HG03520 (cell line): ENCODE measurements at regions not wholly inside any gene's neighbourhood (a gene's known extent, or its start where the extent isn't known, plus 50 kb on each side); places are given as distances from the start of the nearest gene placed in this dataset.
A peak's percentile ranks its signal among the peaks of the same experiment; 100 is the strongest.
"Not testable (repeated sequence)": the region's sequence is repeated elsewhere in the genome, so short reads cannot be mapped to it uniquely, and the experiment has no call there.

ENCODE experiments used
- ATAC-seq: cut with Tn5 transposase; IDR thresholded peaks from one replicate; pipeline ENCODE4 v1.9.1; 2021; ENCODE audit warnings: mild to moderate bottlenecking, moderate library complexity; ENCODE audit not compliant: unreplicated experiment

- ATAC-seq = peak; percentile 45
Measured at GRCh38 chr3:6229778-6230410, 631.0 kb upstream of the GRM7 start.

DNA sequence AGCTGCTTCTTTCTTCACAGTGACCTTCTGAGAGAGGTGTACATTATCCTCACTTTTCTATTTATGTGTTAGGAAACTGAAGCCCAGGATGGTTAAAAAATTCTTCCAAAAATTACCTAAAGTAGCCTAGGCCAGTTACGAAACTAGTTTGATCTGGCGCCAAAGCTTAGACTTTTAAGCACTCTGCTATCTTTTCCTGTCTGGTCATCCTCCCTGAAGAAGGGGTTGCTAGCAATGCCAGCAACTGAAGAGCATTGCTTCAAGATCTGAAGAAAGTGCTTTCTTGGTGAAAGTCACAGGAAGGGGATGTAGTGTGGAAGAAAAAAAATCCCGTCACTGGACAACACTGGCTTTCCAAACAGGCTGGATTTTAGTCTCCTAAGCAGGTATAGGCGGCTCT is 618.8 kb upstream of the GRM7 start:
- ATAC-seq = no peak

GRCh38 chr3:6248528-6248927 is 612.4 kb upstream of the GRM7 start:
- ATAC-seq = no peak

- no peak for ATAC-seq
Measured at GRCh38 chr3:6249679-6250078, 611.2 kb upstream of the GRM7 start.

DNA sequence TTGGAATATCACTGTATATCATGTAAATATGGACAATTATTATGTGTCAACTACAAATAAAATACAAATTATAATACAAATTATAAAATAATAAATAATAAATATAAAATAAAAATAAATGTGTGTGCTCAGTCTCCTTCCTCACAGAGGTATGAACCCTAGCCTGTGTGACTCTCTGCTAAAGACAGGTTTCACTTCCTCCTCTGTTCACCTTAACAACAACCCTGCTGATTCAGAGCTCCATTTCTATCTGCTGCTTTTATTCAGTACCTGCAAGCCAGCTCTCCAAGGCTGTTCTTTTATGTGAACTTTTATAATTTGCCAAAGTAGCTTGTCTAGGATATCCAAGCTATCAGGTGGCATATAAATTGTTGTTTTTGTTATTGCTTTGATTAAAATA is 610.7 kb upstream of the GRM7 start:
- peak; percentile 100 for ATAC-seq

DNA sequence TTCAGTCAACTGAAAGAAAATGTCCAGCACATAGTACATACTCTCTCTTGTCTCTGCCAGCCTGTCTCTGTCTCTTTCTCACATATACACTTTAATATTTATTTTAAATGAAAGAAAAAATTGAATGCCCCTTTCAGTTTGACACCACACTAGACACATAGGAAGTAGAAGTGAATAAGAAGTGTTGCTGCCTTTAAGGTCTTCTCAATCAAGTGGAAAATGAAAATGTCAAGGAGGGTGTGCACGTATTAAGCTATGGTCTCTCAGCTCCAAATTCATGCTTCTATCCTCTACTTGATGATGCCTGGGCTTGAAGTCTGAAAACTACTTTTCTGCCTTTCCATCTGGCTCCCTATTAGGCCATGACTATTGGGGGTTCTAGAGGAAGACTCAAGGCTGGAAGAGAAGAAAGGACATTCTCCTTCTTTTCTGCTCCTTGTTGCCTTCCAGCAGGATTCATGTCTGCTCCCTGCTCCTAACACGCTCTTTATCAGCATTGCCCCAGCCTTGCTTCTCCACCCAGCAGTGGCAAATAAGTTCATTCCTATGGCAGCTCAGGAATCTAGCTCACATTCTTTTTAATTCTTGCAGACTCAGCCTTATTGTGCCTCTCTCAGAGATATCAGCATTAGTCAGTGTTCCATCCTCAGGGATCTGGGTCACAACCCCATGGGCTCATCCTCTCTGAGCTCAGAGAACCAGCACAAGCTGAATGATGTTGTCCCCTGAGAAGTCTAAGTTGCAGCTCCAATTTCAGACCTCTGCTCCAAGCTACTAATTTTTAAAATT is 609.1 kb upstream of the GRM7 start:
- no peak for ATAC-seq

- ATAC-seq = no peak
Measured at GRCh38 chr3:6254490-6254889, 606.4 kb upstream of the GRM7 start.

DNA sequence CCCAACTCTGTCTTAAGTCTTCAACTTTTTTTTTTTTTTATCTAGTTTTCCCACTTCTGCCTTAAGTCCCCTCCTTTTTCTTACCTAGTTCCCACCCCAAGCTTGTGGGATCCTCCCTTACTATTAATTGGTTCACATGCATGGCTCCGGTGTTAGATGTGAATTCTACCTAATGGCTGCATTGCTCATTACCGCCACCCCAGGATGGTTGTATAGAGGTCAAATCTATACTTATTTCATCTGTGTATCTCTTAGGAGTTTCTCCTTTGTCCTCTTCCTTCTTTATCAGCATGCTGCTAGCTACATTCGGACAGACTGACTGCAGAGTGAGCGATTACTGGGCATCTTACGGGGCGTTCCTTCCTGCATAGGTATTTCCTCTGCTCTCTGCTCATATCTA is 605.7 kb upstream of the GRM7 start:
- no peak for ATAC-seq

DNA sequence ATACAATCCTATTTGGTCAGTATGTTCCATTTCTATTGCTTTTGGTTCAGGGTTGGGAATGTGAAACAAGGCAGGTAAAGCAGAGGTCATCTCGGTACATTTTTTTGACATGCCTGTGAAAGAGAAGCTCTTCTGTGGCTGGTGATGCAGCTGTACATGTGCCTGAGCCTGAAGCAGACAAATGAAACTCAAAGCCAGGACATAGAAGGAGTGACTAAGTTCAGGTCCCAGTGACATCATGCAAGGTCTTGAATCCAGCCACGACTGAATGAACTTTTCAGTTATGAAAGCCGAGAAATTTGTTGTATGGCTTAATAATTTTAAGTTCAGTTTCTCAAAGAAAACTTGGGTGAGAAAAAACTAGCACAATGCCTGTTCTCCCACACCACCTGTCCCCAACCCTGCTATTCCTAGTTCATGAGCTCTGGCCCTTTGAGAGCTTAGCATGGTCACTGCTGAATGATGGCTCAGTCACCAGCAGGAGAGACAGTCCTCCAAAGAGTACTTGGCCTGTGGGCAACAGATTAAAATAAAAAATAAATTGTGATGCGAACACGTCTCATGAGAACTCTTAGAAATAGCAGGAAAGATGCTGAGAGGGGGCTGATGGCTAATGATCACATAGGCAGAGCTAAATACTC is 600.2 kb upstream of the GRM7 start:
- ATAC-seq = peak; percentile 66

DNA sequence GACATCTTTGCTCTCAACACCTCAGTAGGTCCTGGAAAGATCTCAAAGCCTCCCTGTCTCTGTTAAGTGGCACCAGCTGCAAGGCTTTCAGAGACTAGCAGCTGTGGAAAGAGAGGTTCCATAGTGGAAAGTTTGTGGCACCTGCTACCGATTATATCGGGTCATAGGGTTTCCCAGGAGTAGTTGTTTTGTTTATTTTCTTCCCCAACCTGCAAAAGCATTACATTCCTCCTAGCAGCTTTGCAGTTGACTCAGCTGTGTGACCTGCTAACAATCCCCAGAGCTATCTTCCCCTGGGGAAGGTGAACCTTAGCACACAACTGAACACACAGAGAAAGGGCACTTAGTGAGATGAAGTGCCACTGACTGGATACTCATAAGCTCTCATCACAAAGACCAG is 598.9 kb upstream of the GRM7 start:
- ATAC-seq = no peak

DNA sequence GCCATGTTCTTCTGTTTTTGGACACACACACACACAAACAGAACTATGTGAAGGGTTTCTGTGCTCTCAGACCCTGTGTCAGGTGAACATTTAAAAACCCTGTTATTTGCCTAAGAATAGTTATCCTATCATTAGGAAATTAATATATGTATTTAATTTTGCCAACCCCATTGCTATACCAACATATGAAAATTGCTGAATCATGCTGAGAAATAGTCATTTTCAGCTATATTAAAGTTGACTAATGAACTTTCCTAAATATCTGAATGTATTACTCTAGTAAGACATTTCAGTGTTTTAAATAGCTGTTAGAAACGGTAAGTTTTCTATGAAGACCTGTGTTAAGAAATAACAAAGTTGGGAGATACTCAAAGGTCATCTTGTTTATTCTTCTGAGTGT is 596.9 kb upstream of the GRM7 start:
- ATAC-seq = no peak

- no peak for ATAC-seq
Measured at GRCh38 chr3:6264906-6265305, 596.0 kb upstream of the GRM7 start.

DNA sequence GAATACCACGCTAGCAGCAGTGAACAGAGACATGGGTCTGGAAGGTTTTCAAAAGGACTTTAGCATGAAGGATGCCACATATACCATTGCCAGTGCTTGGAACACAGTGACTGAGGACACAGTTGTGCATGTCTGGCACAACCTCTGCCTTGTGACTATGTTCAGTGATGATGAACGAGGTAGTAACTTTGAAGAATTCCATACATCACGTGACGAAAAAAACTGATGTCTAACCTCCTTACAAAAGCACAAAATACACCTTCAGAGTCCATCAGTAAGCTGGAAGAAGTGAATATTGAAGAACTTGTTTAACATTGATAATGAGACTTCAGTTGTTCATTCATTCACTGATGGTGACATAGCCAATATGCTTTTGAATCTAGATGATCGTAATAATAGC is 594.8 kb upstream of the GRM7 start:
- no peak for ATAC-seq

GRCh38 chr3:6273878-6274277 is 587.0 kb upstream of the GRM7 start:
- no peak for ATAC-seq

DNA sequence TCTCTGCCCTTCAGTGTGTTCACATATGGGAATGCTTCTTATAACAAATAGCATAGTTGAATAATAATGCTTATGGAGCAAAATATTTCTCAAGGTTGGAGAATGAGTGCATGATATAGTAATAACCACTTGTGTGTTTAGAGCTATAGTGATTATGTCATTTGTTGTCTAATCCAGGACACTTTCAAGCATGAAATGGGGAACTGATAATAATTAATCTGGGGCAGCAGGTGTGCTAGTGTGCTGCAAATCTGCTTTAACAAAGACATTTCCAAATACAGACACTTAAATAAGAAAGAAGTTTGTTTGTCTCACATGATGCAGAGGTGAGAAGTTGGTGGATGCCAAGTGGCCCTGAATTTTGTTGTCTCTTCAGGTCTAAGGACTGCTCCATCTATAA is 579.3 kb upstream of the GRM7 start:
- ATAC-seq = no peak

- no peak for ATAC-seq
Measured at GRCh38 chr3:6282918-6283317, 578.0 kb upstream of the GRM7 start.

- no peak for ATAC-seq
Measured at GRCh38 chr3:6287088-6287875, 573.6 kb upstream of the GRM7 start.

DNA sequence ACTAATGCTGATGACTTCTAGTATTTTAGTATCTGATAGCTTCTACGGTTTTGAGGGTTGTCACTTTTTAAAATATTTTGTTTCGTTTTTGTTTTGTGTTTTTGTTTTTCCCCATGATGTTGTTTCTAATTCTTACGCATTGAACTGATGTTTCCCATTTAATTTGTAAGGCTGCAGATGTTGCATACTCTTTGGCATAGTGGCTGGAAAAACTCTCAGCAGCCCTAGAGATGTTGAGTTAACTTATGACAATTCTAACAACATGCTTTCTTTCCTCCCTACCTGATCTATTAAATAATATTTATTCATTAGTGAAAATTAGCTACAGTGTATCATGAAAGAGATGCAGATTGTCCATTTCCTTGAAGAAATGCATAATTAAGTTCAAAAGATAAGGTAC is 559.3 kb upstream of the GRM7 start:
- ATAC-seq = no peak

GRCh38 chr3:6315906-6316305 is 545.0 kb upstream of the GRM7 start:
- ATAC-seq = no peak

- ATAC-seq = no peak
Measured at GRCh38 chr3:6321999-6322398, 538.9 kb upstream of the GRM7 start.

- ATAC-seq = no peak
Measured at GRCh38 chr3:6326771-6327170, 534.1 kb upstream of the GRM7 start.

DNA sequence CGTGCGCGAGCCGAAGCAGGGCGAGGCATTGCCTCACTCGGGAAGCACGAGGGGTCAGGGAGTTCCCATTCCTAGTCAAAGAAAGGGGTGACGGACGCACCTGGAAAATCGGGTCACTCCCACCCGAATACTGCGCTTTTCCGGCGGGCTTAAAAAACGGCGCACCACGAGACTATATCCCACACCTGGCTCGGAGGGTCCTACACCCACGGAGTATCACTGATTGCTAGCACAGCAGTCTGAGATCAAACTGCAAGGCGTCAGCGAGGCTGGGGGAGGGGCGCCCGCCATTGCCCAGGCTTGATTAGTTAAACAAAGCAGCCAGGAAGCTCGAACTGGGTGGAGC is 520.0 kb upstream of the GRM7 start:
- ATAC-seq = not testable (repeated sequence)
